HG02571 (cell line): ENCODE measurements at regions not wholly inside any gene's neighbourhood (a gene's known extent, or its start where the extent isn't known, plus 50 kb on each side); places are given as distances from the start of the nearest gene placed in this dataset.

Experiments
- ATAC-seq: cut with Tn5 transposase; IDR thresholded peaks from one replicate; pipeline ENCODE4 v1.9.1; 2021; ENCODE audit warnings: mild to moderate bottlenecking, moderate library complexity; ENCODE audit not compliant: unreplicated experiment

DNA sequence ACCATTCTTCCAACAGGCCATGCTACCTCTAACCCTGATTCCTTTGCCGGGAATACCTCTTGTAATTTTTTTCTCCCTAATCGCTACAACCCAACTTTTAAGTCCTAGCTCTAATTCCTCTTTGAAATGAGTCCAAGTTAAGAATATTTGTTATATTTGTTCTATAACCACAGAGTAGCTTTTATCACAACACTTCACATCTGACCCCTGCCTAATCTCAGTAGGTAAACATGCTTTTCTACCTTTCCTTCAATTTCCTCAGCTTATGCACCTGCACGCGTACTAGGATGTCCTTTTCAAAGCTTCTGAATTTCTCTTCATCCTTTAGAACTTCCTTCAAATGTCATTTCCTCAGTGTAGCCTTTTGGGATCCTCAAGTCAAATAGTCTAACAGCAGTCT, 915.5 kb upstream of the LCORL start:
- ATAC-seq = no peak

DNA sequence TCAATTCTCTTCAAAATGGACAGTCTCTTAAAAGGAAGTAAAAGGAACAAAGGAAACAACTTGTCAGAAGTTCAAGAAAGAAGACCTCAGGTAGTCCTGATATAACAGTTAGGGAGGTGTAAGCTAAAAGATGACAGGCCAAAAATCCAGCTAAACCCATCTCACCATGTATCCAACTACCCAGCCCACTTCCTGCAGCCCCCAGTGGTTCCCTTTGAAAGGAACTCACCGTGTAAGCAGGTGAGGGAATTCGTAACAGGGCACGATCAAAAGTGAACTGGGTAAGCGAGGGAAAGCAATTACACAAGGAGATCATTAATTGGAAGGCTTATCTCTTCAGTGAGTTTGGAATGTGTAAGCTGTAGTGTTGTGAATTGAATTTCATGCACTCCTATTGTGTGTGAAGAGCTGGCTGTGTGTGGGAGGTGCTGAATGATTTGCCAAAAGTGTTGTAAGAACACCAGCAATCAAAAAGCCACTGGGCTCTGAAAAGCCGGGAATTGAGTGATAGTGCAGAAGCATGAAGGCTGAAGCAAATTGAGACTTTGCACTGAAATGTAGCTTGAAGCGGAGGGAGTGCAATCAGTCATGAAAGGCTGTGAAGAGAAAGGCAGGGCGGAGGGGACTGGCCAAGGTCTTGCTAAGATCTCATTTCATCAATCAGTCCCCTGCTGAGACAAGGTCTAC, 914.2 kb upstream of the LCORL start:
- ATAC-seq = no peak

DNA sequence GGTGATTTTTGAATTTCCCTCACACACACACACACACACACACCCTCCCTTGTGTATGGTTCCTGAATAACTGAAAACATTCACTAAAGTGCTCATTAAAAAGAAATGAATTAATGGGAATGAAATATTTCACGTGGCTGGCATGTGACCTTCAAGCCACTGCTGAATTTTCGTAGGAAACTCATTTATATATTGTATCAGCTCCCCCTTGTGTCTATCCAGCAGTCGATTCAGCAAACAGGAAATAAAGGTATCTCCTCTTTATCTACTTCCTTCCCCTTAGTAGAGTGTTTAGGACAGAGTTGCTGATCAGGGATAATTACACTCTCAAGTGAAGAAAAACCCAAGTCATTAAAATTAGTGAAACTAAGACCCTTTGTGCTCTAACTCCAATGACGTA, 912.6 kb upstream of the LCORL start:
- ATAC-seq = no peak

DNA sequence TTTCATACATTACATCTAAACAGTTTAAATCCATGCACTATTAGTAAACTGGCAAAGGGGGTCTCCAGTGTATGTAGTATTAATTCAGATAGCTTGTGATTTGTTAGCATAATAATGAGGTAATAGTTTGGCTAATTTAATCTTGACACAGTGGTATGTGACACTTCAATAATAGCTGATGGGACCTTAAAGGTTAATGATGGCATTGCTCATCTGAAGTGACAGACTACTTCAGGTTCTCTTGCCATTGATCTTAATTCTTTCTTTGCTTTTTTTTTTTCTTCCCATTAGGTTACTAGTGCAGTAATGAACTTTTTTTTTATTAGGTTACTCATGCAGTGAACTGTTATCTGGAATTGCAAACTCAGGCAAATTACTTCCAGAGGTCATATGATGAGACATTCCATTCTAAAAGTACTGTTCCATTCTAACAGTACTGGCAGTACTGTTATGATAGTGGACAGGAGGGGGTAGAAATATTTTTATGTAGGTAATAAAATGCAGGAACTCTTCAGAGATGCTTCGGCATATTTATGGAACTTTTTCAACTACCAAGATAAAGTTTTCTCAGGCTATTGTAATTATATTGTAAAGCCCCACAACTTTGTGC, 911.3 kb upstream of the LCORL start:
- ATAC-seq = no peak

DNA sequence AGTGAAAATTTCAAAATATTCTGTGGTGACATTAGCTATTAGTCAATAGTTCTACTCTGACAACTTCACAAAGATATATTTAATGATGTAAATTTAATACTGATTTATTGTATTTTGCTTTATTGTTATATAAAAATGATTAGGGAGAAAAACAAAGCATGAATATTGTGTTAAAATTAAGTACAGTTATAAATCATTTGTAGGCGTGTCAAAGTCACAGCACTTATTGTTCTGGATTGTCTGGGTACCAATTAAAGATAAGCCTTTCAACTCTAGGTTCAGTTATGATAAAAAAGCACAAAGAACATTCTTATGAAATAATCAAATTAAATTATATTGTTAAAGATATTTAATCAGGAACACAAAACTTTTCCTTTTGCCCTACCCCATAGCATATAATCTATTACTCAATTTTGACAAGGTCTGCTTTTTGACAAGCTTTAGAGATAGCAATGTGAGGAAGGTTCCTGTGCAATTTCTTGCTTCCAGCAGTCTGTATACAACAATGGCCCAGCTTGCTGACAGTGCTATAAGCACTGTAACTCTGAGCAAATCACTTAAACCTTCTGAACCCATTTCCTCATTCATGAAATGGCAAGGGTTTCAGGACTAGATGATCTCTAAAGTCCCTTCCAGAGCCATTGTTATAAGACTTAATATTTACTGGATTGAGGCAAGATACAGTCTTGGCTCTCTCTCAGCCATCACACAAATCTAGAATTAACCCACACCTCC, 910.3 kb upstream of the LCORL start:
- ATAC-seq = no peak

DNA sequence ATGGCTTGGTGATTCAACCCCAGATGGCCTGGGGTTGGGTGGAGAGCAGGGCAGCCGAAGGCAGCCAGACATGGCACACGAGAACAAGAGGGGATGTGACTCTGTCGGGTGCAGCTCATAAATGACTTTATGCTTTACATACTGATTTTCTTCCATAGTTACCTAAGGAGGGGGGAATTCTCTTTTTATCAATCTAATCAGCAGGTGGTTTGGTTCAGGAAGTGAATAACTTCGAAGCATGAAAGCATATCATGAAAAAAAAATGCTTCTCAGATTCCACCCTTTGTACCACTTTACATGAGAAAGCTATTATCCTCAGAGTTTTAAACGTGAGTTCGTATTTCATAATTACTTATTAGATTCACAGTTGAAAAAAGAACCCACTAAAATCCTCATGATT, 908.9 kb upstream of the LCORL start:
- no peak for ATAC-seq

DNA sequence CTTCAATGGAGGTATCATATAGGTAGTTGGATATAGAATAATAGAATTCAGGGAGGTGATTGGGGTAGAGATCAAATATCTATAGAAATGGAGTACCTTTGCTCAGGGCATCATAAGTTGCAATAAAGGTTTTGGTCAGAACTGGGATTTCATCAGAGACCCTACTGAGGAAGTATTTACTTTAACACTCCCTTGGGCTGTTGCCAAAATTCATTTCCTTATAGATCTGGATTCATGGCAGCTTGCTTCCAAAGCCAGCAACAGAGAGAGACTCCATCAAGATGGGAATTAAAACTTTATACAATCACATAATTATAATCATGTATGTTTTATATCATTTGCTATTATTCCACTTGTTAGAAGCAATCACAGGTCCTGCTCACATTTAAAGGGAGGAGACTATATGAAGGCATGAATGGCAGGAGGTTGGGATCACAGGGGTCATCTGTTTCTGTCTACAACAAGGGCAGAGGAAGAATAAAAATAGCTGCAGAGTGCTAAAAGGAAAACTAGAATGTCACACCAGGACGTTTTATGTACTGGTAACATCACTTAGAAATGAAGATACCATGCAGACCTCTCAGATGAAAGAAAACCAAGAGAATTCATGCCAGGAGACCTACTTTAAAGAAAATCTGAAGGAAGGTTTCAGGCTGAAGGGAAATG, 902.1 kb upstream of the LCORL start:
- no peak for ATAC-seq

DNA sequence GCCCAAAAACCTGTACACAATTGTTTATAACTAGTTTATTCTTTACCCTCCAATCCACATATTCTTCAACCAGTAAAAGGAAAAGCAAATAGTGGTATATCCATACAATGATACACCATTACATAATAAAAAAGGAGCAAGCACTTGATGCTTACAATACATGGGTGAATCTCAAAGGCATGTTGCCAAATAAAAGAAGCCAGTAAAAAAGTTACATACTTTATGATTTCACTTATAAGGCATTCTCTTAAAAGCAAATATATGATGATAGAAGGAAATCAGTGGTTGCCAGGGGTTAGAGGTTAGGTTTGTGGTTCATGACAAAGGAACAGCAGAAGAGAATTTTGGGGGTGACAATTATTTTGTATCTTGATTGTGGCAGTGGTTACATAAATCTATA, 896.1 kb upstream of the LCORL start:
- ATAC-seq = no peak

DNA sequence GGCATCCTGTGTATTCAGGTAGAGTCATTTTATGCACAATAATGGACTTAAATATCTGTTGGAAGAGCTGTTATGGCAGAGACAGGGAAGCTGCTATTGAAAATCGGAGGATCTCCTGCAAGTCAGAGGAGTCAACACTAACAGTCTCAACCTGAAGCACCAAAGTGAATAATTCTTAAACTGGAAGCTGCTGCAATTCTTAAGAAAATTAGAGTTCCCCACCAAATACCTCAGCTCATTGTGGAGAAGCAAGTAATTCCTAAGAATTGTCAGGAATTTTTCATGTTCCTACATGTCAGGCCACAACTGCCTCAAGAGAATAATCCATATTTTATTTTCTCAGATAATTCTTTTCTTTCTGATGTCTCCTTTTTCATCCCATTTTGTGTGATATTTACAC, 892.6 kb upstream of the LCORL start:
- no peak for ATAC-seq

DNA sequence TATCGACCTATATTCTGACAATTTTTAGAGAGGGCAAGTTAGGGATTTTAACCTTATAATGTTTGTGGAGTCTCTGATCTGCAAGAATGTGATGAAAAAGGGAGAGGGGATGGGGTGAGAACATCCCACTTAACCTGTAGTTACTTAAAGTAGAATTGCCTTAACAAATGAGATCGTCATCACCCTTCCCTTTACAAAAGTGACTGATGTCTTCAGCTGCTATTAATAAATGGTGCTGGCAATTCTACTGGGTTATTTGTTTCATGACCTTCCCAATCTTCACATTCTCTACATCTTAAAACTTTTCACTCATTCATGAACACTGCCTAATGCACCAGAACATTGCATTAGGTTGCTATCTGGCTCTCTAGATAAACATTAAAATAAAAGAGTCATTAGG, 873.4 kb upstream of the LCORL start:
- ATAC-seq = no peak

DNA sequence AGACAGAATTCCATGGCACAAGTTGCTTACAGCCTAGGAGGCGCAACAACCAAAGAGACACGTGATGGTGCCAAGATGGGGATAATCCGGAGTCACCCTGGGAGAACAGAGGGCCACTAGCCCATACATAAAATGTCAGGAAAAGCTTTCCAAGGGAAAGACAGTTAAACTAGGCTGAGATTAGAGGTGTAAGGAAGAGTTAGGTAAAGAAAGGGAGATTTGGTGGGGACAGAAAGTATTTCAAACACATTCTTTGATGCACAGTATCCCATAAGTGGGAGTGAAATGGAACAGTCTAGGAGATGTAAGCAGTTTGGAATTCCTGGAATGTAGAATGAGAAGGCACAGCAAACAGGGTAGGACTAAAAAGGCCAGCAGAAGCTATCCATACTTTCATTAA, 860.9 kb upstream of the LCORL start:
- ATAC-seq = no peak

DNA sequence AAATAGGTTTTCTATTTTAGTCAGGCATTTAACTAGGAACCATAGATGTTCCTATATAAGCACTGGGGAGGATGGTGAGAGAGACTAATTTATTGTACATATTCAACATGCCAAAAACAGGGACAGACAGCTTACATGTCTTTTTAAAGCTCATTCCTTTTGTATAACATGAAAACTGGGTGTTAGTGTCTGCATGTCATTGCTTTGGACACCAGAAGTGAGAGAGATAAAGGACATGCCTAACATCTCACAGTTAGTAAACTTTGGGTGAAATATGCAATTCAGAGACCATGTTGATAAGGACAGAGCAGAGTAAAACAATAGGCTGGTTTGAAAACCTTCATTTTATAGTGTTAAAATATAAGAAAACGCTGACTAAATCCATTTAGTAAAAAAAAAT, 860.0 kb upstream of the LCORL start:
- ATAC-seq = no peak

DNA sequence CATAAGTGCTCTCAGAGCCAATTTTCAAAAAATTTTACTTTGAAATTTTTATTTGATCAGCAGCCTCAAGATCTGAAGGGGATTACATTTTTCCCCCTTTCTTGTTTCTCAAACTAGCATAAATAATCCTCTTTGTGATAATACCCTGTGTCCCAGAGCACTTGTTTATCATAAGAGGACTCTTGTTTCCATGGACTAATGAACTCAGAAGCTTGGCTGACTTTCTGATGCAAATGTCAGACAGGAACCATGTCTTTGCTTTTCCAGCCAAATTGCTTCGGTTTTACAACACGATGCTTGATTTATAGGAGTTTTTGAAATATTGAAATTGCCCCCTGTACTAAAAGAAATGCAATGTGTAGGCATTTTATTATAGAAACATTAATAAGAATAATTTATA, 859.3 kb upstream of the LCORL start:
- no peak for ATAC-seq

DNA sequence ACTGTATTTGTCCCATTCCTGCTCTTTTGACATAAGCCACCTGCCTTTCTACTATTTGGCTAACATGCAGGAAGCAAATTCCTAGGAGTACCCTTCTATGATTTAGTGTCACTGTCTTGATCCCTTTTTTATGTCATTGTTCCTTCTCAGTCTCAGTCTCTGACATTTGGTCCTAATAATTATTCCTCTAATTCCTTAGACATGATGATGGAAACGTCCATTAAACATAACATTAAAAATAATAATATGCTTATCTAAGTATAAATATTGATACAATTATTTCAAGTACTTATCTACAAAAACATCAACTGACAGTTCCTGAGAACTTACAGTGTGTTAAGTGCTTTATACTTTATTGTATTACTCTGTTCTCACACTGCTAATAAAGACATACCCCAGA, 857.0 kb upstream of the LCORL start:
- no peak for ATAC-seq

DNA sequence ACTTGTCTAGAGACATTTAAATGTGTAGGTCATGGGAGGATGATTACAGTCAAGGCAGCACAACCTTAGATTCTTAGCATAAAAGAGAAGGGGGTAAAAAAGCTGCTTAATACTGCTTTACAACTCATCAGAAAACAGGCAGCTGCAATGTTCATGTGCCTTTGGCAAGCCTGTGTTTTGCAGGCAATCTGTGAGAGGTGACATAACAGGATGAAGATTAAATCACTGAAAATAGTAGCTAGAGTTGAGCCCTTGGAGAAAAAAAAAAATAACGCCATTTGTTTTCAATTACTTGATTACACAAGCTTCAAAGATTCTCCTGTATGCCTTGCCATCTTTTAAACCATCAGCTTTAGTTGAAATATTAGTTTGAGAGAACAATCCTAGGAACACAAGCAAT, 847.6 kb upstream of the LCORL start:
- no peak for ATAC-seq

DNA sequence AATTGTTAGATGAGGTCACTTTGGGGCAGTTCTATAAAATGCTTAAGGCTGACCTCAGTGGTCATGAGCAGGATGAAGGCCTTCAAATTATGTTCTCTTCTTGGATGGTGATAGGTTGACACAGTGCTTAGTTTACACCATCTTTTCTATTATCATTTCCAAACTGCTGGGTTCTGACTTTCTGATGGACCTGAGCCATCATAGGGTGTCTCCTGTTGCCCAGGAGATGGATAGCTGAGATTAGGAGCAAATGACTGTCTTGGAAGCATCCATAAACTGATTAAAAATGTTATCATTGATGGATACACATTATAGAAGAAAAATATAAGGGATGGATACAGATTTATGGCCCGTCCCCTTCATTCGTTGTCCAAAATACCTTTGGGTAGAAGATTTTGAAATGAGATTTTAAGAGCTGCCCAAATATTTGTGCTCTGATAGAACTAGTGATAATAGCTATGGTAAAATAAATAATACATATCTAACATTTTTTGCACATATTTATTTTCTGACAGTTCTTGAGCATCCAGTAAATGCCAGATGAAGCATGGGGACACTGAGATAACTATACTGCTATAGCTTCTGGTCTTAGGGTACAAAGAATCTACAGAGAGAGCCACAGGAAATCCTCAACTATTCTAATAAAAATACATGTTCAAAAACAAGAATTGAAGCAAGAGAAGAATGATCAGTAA, 839.4 kb upstream of the LCORL start:
- no peak for ATAC-seq

DNA sequence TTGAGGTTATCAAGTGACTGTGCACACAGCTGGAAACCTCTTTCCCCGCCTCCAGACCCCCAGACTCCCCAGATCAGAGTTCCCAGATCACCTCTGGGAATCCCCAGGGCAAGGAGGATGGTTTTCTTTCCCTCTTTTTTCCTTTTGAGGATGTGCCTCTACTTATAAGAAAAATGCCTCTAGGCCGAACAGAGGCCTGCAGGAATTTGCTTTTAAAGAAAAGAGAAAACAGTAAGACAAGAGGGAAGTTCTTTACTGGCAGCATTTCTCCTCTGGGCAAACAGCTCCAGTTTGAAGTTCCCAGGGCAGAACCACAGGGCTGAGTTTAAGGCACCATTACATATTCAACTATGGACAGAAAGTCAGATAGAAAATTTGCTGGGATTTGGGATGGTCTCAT, 837.9 kb upstream of the LCORL start:
- ATAC-seq = no peak

DNA sequence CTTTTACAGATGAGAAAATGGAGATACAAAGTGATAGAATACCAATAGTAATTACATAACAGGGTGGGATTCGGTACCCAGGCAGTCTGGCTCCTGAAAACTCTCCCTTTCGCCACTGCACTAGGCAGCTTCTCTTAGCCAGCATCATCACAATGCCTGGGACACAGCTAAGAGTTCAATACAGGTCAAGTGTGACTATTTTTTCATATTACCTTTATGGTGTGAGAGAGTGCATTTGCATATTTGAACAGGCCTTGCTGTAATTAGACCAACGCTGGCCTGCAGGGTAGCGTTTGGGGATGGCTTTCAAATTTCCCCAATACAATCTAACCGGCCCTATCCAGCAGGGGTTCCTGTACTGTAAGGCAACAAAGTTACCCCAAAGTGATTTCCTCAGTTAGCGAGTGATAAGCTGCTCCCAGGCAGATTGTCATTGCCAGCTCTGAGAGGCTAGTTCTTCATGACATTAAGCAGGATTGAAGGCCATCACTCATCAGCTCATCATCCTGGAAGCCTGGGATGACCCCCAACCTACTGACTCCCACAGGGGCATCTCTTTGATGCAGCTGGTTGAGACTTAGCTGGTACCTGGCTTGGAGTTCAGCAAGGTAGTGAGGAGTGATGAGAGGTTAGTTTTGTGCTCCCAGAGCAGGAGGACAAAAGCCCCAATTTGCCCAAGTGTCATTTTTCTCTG, 836.8 kb upstream of the LCORL start:
- no peak for ATAC-seq

DNA sequence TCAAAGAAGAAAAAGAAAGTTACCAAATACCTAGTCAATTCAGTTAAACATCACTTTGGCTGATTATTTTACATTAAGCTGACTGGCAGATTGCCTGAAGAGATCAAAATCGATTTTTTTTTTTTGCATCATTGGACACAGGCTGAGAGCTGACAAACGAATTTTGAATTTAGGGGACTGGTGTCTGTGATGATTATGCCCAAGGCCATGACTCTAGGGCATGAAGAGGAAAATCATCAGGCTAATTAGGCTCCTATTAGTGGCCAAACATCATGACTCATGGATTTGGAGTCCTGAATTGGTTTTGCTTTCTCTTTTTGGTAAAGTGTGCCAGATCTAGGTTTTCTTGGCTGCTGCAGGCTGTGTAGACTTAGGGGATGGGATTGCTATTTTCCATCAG, 829.3 kb upstream of the LCORL start:
- no peak for ATAC-seq

DNA sequence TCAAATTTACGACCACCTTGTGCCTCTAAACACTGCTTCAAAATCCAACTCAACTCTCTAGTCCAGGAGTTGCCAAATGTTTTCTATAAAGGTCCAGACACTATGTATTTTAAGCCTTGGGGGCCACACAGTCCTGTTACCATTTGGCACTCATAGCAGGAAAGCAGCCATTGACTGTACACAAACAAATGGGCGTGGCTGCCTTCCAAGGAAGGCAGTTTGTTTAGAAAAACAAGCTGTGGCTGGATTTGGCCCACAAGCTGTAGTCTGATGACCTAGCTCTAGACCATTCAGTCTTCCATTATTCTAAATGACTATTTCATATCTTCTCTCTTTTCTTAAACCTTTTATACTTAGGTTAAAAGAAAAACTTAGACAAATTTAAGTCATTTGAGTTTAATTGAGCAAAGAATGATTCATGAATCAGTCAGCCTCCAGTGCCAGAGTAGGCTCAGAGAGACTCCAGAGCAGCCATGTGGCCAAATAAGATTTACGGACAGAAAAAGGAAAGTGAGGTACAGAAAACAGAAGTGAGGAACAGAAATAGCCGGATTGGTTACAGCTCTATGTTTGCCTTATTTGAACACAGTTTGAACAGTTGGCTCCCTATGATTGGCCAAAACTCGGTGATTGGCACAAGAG, 825.8 kb upstream of the LCORL start:
- no peak for ATAC-seq
